ENCODE measurements at regions not wholly inside any gene's neighbourhood (a gene's known extent, or its start where the extent isn't known, plus 50 kb on each side); places are given as distances from the start of the nearest gene placed in this dataset.

DNA sequence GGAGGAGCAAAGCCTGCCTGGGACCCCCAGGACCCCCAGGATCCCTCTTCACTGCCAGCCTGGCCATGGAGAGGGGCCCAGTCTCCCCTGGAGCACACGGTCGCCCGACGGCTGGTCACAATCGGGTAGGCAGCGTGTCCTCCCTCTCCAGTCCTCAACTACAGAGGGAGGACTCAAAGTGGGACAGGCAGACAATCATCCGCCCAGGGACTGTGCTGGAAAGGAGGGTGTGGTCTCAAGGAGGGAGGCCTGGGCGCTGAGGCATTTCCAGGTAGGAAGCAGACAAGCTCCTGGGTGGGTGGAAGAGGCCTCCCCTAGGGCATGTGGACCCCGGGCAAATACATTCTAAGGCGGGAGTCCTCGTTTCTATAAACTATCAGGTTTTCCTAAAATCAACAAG lies 93.2 kb upstream of the ADAMTS2 start:
- no peak overlapping the region for H3K27ac Mint-ChIP-seq
- WGBS (ENCODE audit: insufficient coverage) = 94% methylated on average over 3 of the region's 11 CpGs
- no peak overlapping the region for H3K27ac ChIP-seq (ENCODE audit: low read depth in 1 of 2, low read length in 2 of 2)

DNA sequence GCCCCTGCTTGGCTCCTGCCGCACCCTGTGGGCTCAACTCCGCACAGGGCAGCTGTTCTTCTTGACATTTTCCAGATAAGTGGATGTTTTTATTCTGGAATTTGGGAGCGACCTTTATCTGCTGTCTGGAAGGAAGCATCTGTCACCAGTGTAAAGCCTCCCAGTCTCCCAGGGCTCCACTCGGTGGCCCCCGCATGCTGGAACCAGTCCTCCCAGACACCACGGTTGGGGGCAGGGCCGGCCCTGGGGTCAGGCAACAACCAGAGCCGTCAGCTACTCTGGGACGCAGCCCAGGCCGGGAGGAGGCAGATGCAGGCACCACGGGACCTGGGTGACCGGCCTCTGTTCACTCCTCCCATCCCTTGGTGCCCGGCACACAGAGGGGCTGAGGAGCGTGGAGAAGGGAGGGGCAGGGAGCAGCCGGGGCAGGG lies 92.8 kb upstream of the ADAMTS2 start:
- H3K27me3 ChIP-seq (ENCODE audit: control insufficient read depth in 2 of 2, insufficient read depth in 2 of 2, low read length in 2 of 2) = no peaks in the 10 kb centered on the region
- peaks cover 1 to 7% (median 2%) of the 10 kb centered on the region in 3 donors for H3K27me3 Mint-ChIP-seq (ENCODE audit: low read depth in 3 of 3)
- no peak overlapping the region for H3K4me2 ChIP-seq (replicated peaks; ENCODE audit: extremely low read depth, low read length, poor library complexity, severe bottlenecking)
- no peaks in the 10 kb centered on the region for H3K4me1 ChIP-seq (ENCODE audit: control insufficient read depth in 1 of 2, insufficient read depth in 2 of 2, low read length in 2 of 2)
- no peak for DNase-seq
- H3K9ac ChIP-seq (ENCODE audit: insufficient read depth, low read length, poor library complexity, severe bottlenecking) = no peak overlapping the region
- no peak overlapping the region for H2AFZ ChIP-seq (ENCODE audit: insufficient read depth, low read depth, low read length, poor library complexity, severe bottlenecking)
- H4K20me1 ChIP-seq (ENCODE audit: insufficient read depth, low read length) = no peaks in the 10 kb centered on the region
- no peak overlapping the region for H3K27ac Mint-ChIP-seq
- no peaks in the 10 kb centered on the region for H3K79me2 ChIP-seq (ENCODE audit: insufficient read depth, low read length)
- no peak overlapping the region for H3K27ac ChIP-seq (ENCODE audit: low read depth in 1 of 2, low read length in 2 of 2)
- H3K36me3 ChIP-seq (replicated peaks in 1 of 2; ENCODE audit: control insufficient read depth in 1 of 2, insufficient read depth in 2 of 2, low read length in 2 of 2) = no peaks in the 10 kb centered on the region
- H3K4me1 Mint-ChIP-seq = no peaks in the 10 kb centered on the region
- H3K4me3 ChIP-seq (replicated peaks in 1 of 3; ENCODE audit: low read depth in 2 of 3, low read length in 3 of 3) = no peak overlapping the region
- TF ChIP-seq CTCF (IDR thresholded peaks at IDR 0.05) = no peak
- peaks cover 0 to 2% of the 10 kb centered on the region in 2 donors for H3K9me3 ChIP-seq (replicated peaks in 1 of 2; ENCODE audit: control insufficient read depth in 1 of 2, insufficient read depth in 1 of 2, low read length in 2 of 2)
- intact Hi-C loops (cut with micrococcal nuclease) = no loop called here
- H3K36me3 Mint-ChIP-seq = no peaks in the 10 kb centered on the region
- H3K9me3 Mint-ChIP-seq = peaks cover 9 to 19% (median 13%) of the 10 kb centered on the region in 7 donors
- 64% methylated on average over 11 of the region's 15 CpGs for WGBS (ENCODE audit: insufficient coverage)
- H3K4me3 Mint-ChIP-seq = no peak overlapping the region

More for the DNA sequence above, 93.2 kb upstream of the ADAMTS2 start:
- DNase-seq = no peak
- intact Hi-C loops (cut with micrococcal nuclease) = no loop called here
- H3K9me3 Mint-ChIP-seq = peaks cover 7 to 16% (median 11%) of the 10 kb centered on the region in 7 donors
- TF ChIP-seq CTCF (IDR thresholded peaks at IDR 0.05) = no peak
- Histone ChIP-seq H3K27me3 (ENCODE audit: control insufficient read depth in 2 of 2, insufficient read depth in 2 of 2, low read length in 2 of 2) (no peaks in the 10 kb centered on the region), H2AFZ (ENCODE audit: insufficient read depth, low read depth, low read length, poor library complexity, severe bottlenecking) (no peak overlapping the region), H3K4me3 (replicated peaks in 1 of 3; ENCODE audit: low read depth in 2 of 3, low read length in 3 of 3) (no peak overlapping the region), H3K79me2 (ENCODE audit: insufficient read depth, low read length) (no peaks in the 10 kb centered on the region), H3K4me2 (replicated peaks; ENCODE audit: extremely low read depth, low read length, poor library complexity, severe bottlenecking) (no peak overlapping the region), H3K9ac (ENCODE audit: insufficient read depth, low read length, poor library complexity, severe bottlenecking) (no peak overlapping the region), H3K36me3 (replicated peaks in 1 of 2; ENCODE audit: control insufficient read depth in 1 of 2, insufficient read depth in 2 of 2, low read length in 2 of 2) (no peaks in the 10 kb centered on the region), H3K9me3 (replicated peaks in 1 of 2; ENCODE audit: control insufficient read depth in 1 of 2, insufficient read depth in 1 of 2, low read length in 2 of 2) (no peaks in the 10 kb centered on the region), H3K4me1 (ENCODE audit: control insufficient read depth in 1 of 2, insufficient read depth in 2 of 2, low read length in 2 of 2) (no peaks in the 10 kb centered on the region), H4K20me1 (ENCODE audit: insufficient read depth, low read length) (no peaks in the 10 kb centered on the region)
- no peaks in the 10 kb centered on the region for H3K4me1 Mint-ChIP-seq
- no peak overlapping the region for H3K4me3 Mint-ChIP-seq
- peaks cover 1 to 7% (median 2%) of the 10 kb centered on the region in 3 donors for H3K27me3 Mint-ChIP-seq (ENCODE audit: low read depth in 3 of 3)
- H3K36me3 Mint-ChIP-seq = no peaks in the 10 kb centered on the region

Data from CD14-positive monocyte (primary cell).